ENCODE measurements at regions not wholly inside any gene's neighbourhood (a gene's known extent, or its start where the extent isn't known, plus 50 kb on each side); places are given as distances from the start of the nearest gene placed in this dataset.

- no peak for FAIRE-seq
- no peak for TF ChIP-seq PAX5 (IDR thresholded peaks at IDR 0.05; ENCODE audit: insufficient read depth, low read length, severe bottlenecking)
- TF ChIP-seq POLR2AphosphoS5 (IDR thresholded peaks at IDR 0.05; ENCODE audit: low read depth, low read length) = no peak
- no peak for TF ChIP-seq SPI1 (IDR thresholded peaks at IDR 0.05; ENCODE audit: low read depth, low read length)
- TF ChIP-seq POU2F2 (IDR thresholded peaks at IDR 0.05; ENCODE audit: low read depth, low read length) = no peak
- no peak for TF ChIP-seq TAF1 (IDR thresholded peaks at IDR 0.05; ENCODE audit: low read depth, low read length)
- TF ChIP-seq POLR2A (IDR thresholded peaks at IDR 0.05; ENCODE audit: low read depth, low read length) = no peak
- DNase-seq (ENCODE audit: insufficient read length, low spot score) = no peak
Measured at GRCh38 chr21:16422702-16423101, 692.9 kb downstream of the USP25 start.

- DNase-seq (ENCODE audit: insufficient read length, low spot score) (no peak), FAIRE-seq (no peak)
- TF ChIP-seq SPI1 (IDR thresholded peaks at IDR 0.05; ENCODE audit: low read depth, low read length) (no peak), POLR2A (IDR thresholded peaks at IDR 0.05; ENCODE audit: low read depth, low read length) (no peak)
Measured at GRCh38 chr21:16423921-16424320, 694.1 kb downstream of the USP25 start.

GRCh38 chr21:16424331-16424751 is 694.6 kb downstream of the USP25 start:
- no peak for TF ChIP-seq POLR2AphosphoS5 (IDR thresholded peaks at IDR 0.05; ENCODE audit: low read depth, low read length)
- no peak for TF ChIP-seq SPI1 (IDR thresholded peaks at IDR 0.05; ENCODE audit: low read depth, low read length)
- TF ChIP-seq POU2F2 (IDR thresholded peaks at IDR 0.05; ENCODE audit: low read depth, low read length) = no peak
- no peak for TF ChIP-seq POLR2A (IDR thresholded peaks at IDR 0.05; ENCODE audit: low read depth, low read length)
- no peak for TF ChIP-seq TAF1 (IDR thresholded peaks at IDR 0.05; ENCODE audit: low read depth, low read length)

GRCh38 chr21:16425376-16425775 is 695.6 kb downstream of the USP25 start:
- FAIRE-seq (no peak), DNase-seq (ENCODE audit: insufficient read length, low spot score) (no peak)
- TF ChIP-seq POU2F2 (IDR thresholded peaks at IDR 0.05; ENCODE audit: low read depth, low read length) = no peak
- TF ChIP-seq SPI1 (IDR thresholded peaks at IDR 0.05; ENCODE audit: low read depth, low read length) = no peak
- no peak for TF ChIP-seq PAX5 (IDR thresholded peaks at IDR 0.05; ENCODE audit: insufficient read depth, low read length, severe bottlenecking)
- no peak for TF ChIP-seq POLR2A (IDR thresholded peaks at IDR 0.05; ENCODE audit: low read depth, low read length)
- TF ChIP-seq POLR2AphosphoS5 (IDR thresholded peaks at IDR 0.05; ENCODE audit: low read depth, low read length) = no peak
- no peak for TF ChIP-seq TAF1 (IDR thresholded peaks at IDR 0.05; ENCODE audit: low read depth, low read length)

More at GRCh38 chr21:16424331-16424751, 694.6 kb downstream of the USP25 start:
- FAIRE-seq (no peak), DNase-seq (ENCODE audit: insufficient read length, low spot score) (no peak)

- TF ChIP-seq POLR2AphosphoS5 (IDR thresholded peaks at IDR 0.05; ENCODE audit: low read depth, low read length) = no peak
- no peak for TF ChIP-seq SPI1 (IDR thresholded peaks at IDR 0.05; ENCODE audit: low read depth, low read length)
- DNase-seq (ENCODE audit: insufficient read length, low spot score) (no peak), FAIRE-seq (no peak)
Measured at GRCh38 chr21:16426936-16427335, 697.2 kb downstream of the USP25 start.

- FAIRE-seq = no peak
- TF ChIP-seq TAF1 (IDR thresholded peaks at IDR 0.05; ENCODE audit: low read depth, low read length) (no peak), PAX5 (IDR thresholded peaks at IDR 0.05; ENCODE audit: insufficient read depth, low read length, severe bottlenecking) (no peak), POLR2AphosphoS5 (IDR thresholded peaks at IDR 0.05; ENCODE audit: low read depth, low read length) (no peak), POU2F2 (IDR thresholded peaks at IDR 0.05; ENCODE audit: low read depth, low read length) (no peak), POLR2A (IDR thresholded peaks at IDR 0.05; ENCODE audit: low read depth, low read length) (no peak), SPI1 (IDR thresholded peaks at IDR 0.05; ENCODE audit: low read depth, low read length) (no peak)
- no peak for DNase-seq (ENCODE audit: insufficient read length, low spot score)
Measured at GRCh38 chr21:16427587-16428087, 697.9 kb downstream of the USP25 start.

GRCh38 chr21:16437586-16437985 is 707.8 kb downstream of the USP25 start:
- DNase-seq (ENCODE audit: insufficient read length, low spot score) = no peak
- TF ChIP-seq POU2F2 (IDR thresholded peaks at IDR 0.05; ENCODE audit: low read depth, low read length) = no peak
- no peak for TF ChIP-seq POLR2A (IDR thresholded peaks at IDR 0.05; ENCODE audit: low read depth, low read length)
- no peak for TF ChIP-seq TAF1 (IDR thresholded peaks at IDR 0.05; ENCODE audit: low read depth, low read length)
- no peak for TF ChIP-seq SPI1 (IDR thresholded peaks at IDR 0.05; ENCODE audit: low read depth, low read length)
- no peak for TF ChIP-seq POLR2AphosphoS5 (IDR thresholded peaks at IDR 0.05; ENCODE audit: low read depth, low read length)
- TF ChIP-seq PAX5 (IDR thresholded peaks at IDR 0.05; ENCODE audit: insufficient read depth, low read length, severe bottlenecking) = no peak
- FAIRE-seq = no peak

- TF ChIP-seq POLR2AphosphoS5 (IDR thresholded peaks at IDR 0.05; ENCODE audit: low read depth, low read length) (no peak), POLR2A (IDR thresholded peaks at IDR 0.05; ENCODE audit: low read depth, low read length) (no peak), SPI1 (IDR thresholded peaks at IDR 0.05; ENCODE audit: low read depth, low read length) (no peak), POU2F2 (IDR thresholded peaks at IDR 0.05; ENCODE audit: low read depth, low read length) (no peak), TAF1 (IDR thresholded peaks at IDR 0.05; ENCODE audit: low read depth, low read length) (no peak), PAX5 (IDR thresholded peaks at IDR 0.05; ENCODE audit: insufficient read depth, low read length, severe bottlenecking) (no peak)
- no peak for DNase-seq (ENCODE audit: insufficient read length, low spot score)
- FAIRE-seq = no peak
Measured at GRCh38 chr21:16438761-16439160, 709.0 kb downstream of the USP25 start.

- DNase-seq (ENCODE audit: insufficient read length, low spot score) (no peak), FAIRE-seq (no peak)
- TF ChIP-seq SPI1 (IDR thresholded peaks at IDR 0.05; ENCODE audit: low read depth, low read length) = no peak
- no peak for TF ChIP-seq POLR2A (IDR thresholded peaks at IDR 0.05; ENCODE audit: low read depth, low read length)
- TF ChIP-seq POU2F2 (IDR thresholded peaks at IDR 0.05; ENCODE audit: low read depth, low read length) = no peak
- TF ChIP-seq POLR2AphosphoS5 (IDR thresholded peaks at IDR 0.05; ENCODE audit: low read depth, low read length) = no peak
- no peak for TF ChIP-seq TAF1 (IDR thresholded peaks at IDR 0.05; ENCODE audit: low read depth, low read length)
- TF ChIP-seq PAX5 (IDR thresholded peaks at IDR 0.05; ENCODE audit: insufficient read depth, low read length, severe bottlenecking) = no peak
Measured at GRCh38 chr21:16441789-16442188, 712.0 kb downstream of the USP25 start.

GRCh38 chr21:16454399-16454798 is 724.6 kb downstream of the USP25 start:
- DNase-seq (ENCODE audit: insufficient read length, low spot score) (no peak), FAIRE-seq (no peak)
- TF ChIP-seq SPI1 (IDR thresholded peaks at IDR 0.05; ENCODE audit: low read depth, low read length) = no peak
- TF ChIP-seq POLR2AphosphoS5 (IDR thresholded peaks at IDR 0.05; ENCODE audit: low read depth, low read length) = no peak
- no peak for TF ChIP-seq POU2F2 (IDR thresholded peaks at IDR 0.05; ENCODE audit: low read depth, low read length)
- TF ChIP-seq PAX5 (IDR thresholded peaks at IDR 0.05; ENCODE audit: insufficient read depth, low read length, severe bottlenecking) = no peak
- no peak for TF ChIP-seq TAF1 (IDR thresholded peaks at IDR 0.05; ENCODE audit: low read depth, low read length)
- TF ChIP-seq POLR2A (IDR thresholded peaks at IDR 0.05; ENCODE audit: low read depth, low read length) = no peak
